ENCODE measurements at regions not wholly inside any gene's neighbourhood (a gene's known extent, or its start where the extent isn't known, plus 50 kb on each side); places are given as distances from the start of the nearest gene placed in this dataset.

GRCh38 chr3:189567766-189568420, 63.3 kb upstream of the TP63 start:
- no peak overlapping the region for H3K27ac ChIP-seq (ENCODE audit: low read depth, low read length)
- no peaks in the 10 kb centered on the region for H3K4me1 ChIP-seq (ENCODE audit: insufficient read depth, low read length)
- no peak overlapping the region for H3K4me3 Mint-ChIP-seq
- DNase-seq: no peak
- no peak overlapping the region for H3K4me3 ChIP-seq (ENCODE audit: low read length)
- H3K9me3 Mint-ChIP-seq: no peaks in the 10 kb centered on the region
- peaks cover 11 to 20% (median 19%) of the 10 kb centered on the region in 3 donors for H3K4me1 Mint-ChIP-seq
- no peak overlapping the region for H3K27ac Mint-ChIP-seq
- ChIA-PET CTCF (no interaction called here), POLR2A (no interaction called here)
- no peaks in the 10 kb centered on the region for H3K27me3 Mint-ChIP-seq
- no peaks in the 10 kb centered on the region for H3K9me3 ChIP-seq (ENCODE audit: low read length)
- no peaks in the 10 kb centered on the region for H3K27me3 ChIP-seq (ENCODE audit: insufficient read depth, low read length, poor library complexity, severe bottlenecking)
- peaks cover 0 to 4% (median 0%) of the 10 kb centered on the region in 3 donors for H3K36me3 Mint-ChIP-seq
- H3K36me3 ChIP-seq (ENCODE audit: insufficient read depth, low read length): no peaks in the 10 kb centered on the region

- Histone ChIP-seq H3K27me3 (ENCODE audit: insufficient read depth, low read length, poor library complexity, severe bottlenecking) (no peaks in the 10 kb centered on the region), H3K4me1 (ENCODE audit: insufficient read depth, low read length) (no peaks in the 10 kb centered on the region), H3K9me3 (ENCODE audit: low read length) (no peaks in the 10 kb centered on the region), H3K4me3 (ENCODE audit: low read length) (no peak overlapping the region), H3K27ac (ENCODE audit: low read depth, low read length) (no peak overlapping the region), H3K36me3 (ENCODE audit: insufficient read depth, low read length) (no peaks in the 10 kb centered on the region)
- no peaks in the 10 kb centered on the region for H3K9me3 Mint-ChIP-seq
- H3K4me3 Mint-ChIP-seq: no peak overlapping the region
- ChIA-PET CTCF (no interaction called here), POLR2A (no interaction called here)
- H3K27me3 Mint-ChIP-seq: no peaks in the 10 kb centered on the region
- H3K36me3 Mint-ChIP-seq: peaks cover 0 to 4% (median 0%) of the 10 kb centered on the region in 3 donors
- peaks cover 8 to 17% (median 15%) of the 10 kb centered on the region in 3 donors for H3K4me1 Mint-ChIP-seq
- no peak for DNase-seq
- no peak overlapping the region for H3K27ac Mint-ChIP-seq
Observed at GRCh38 chr3:189568961-189569360, 62.2 kb upstream of the TP63 start.

GRCh38 chr3:189569473-189569872, 61.7 kb upstream of the TP63 start:
- H3K9me3 ChIP-seq (ENCODE audit: low read length): no peaks in the 10 kb centered on the region
- no peaks in the 10 kb centered on the region for H3K27me3 ChIP-seq (ENCODE audit: insufficient read depth, low read length, poor library complexity, severe bottlenecking)
- no peak overlapping the region for H3K4me3 Mint-ChIP-seq
- no peaks in the 10 kb centered on the region for H3K27me3 Mint-ChIP-seq
- ChIA-PET CTCF (no interaction called here), POLR2A (no interaction called here)
- H3K9me3 Mint-ChIP-seq: no peaks in the 10 kb centered on the region
- H3K36me3 Mint-ChIP-seq: peaks cover 0 to 4% (median 0%) of the 10 kb centered on the region in 3 donors
- no peak overlapping the region for H3K4me3 ChIP-seq (ENCODE audit: low read length)
- no peaks in the 10 kb centered on the region for H3K36me3 ChIP-seq (ENCODE audit: insufficient read depth, low read length)
- H3K4me1 ChIP-seq (ENCODE audit: insufficient read depth, low read length): no peaks in the 10 kb centered on the region
- peaks cover 8 to 12% (median 10%) of the 10 kb centered on the region in 3 donors for H3K4me1 Mint-ChIP-seq
- peak overlapping the region in 1 of 8 donors; percentile 89 for H3K27ac Mint-ChIP-seq
- no peak for DNase-seq
- no peak overlapping the region for H3K27ac ChIP-seq (ENCODE audit: low read depth, low read length)

- peak overlapping the region in 2 of 7 donors; percentile 6 to 62 for H3K4me3 Mint-ChIP-seq
- Histone ChIP-seq H3K9me3 (ENCODE audit: low read length) (no peaks in the 10 kb centered on the region), H3K4me3 (ENCODE audit: low read length) (no peak overlapping the region), H3K27ac (ENCODE audit: low read depth, low read length) (no peak overlapping the region), H3K4me1 (ENCODE audit: insufficient read depth, low read length) (no peaks in the 10 kb centered on the region), H3K36me3 (ENCODE audit: insufficient read depth, low read length) (no peaks in the 10 kb centered on the region), H3K27me3 (ENCODE audit: insufficient read depth, low read length, poor library complexity, severe bottlenecking) (no peaks in the 10 kb centered on the region)
- H3K27ac Mint-ChIP-seq: peak overlapping the region in 1 of 8 donors; percentile 52
- CTCF ChIA-PET: no interaction called here
- DNase-seq: no peak
- H3K4me1 Mint-ChIP-seq: peaks cover 8 to 12% (median 10%) of the 10 kb centered on the region in 3 donors
- no peaks in the 10 kb centered on the region for H3K27me3 Mint-ChIP-seq
- H3K9me3 Mint-ChIP-seq: no peaks in the 10 kb centered on the region
- POLR2A ChIA-PET: no interaction called here
- peaks cover 0 to 4% (median 0%) of the 10 kb centered on the region in 3 donors for H3K36me3 Mint-ChIP-seq
Observed at GRCh38 chr3:189570916-189571315, 60.3 kb upstream of the TP63 start.

- H3K4me3 Mint-ChIP-seq: no peak overlapping the region
- no peaks in the 10 kb centered on the region for H3K4me1 ChIP-seq (ENCODE audit: insufficient read depth, low read length)
- no peak for DNase-seq
- ChIA-PET CTCF (no interaction called here), POLR2A (no interaction called here)
- no peak overlapping the region for H3K27ac ChIP-seq (ENCODE audit: low read depth, low read length)
- no peaks in the 10 kb centered on the region for H3K9me3 Mint-ChIP-seq
- no peaks in the 10 kb centered on the region for H3K36me3 ChIP-seq (ENCODE audit: insufficient read depth, low read length)
- no peaks in the 10 kb centered on the region for H3K27me3 ChIP-seq (ENCODE audit: insufficient read depth, low read length, poor library complexity, severe bottlenecking)
- H3K4me3 ChIP-seq (ENCODE audit: low read length): no peak overlapping the region
- H3K4me1 Mint-ChIP-seq: peaks cover 8 to 12% (median 10%) of the 10 kb centered on the region in 3 donors
- H3K9me3 ChIP-seq (ENCODE audit: low read length): no peaks in the 10 kb centered on the region
- peak overlapping the region in 1 of 8 donors; percentile 2 for H3K27ac Mint-ChIP-seq
- peaks cover 0 to 4% (median 0%) of the 10 kb centered on the region in 3 donors for H3K36me3 Mint-ChIP-seq
- no peaks in the 10 kb centered on the region for H3K27me3 Mint-ChIP-seq
Observed at GRCh38 chr3:189572249-189572648, 58.9 kb upstream of the TP63 start.

- Histone ChIP-seq H3K36me3 (ENCODE audit: insufficient read depth, low read length) (no peaks in the 10 kb centered on the region), H3K27me3 (ENCODE audit: insufficient read depth, low read length, poor library complexity, severe bottlenecking) (no peaks in the 10 kb centered on the region), H3K27ac (ENCODE audit: low read depth, low read length) (no peak overlapping the region), H3K4me3 (ENCODE audit: low read length) (no peak overlapping the region), H3K9me3 (ENCODE audit: low read length) (no peaks in the 10 kb centered on the region), H3K4me1 (ENCODE audit: insufficient read depth, low read length) (no peaks in the 10 kb centered on the region)
- no peaks in the 10 kb centered on the region for H3K9me3 Mint-ChIP-seq
- H3K4me3 Mint-ChIP-seq: no peak overlapping the region
- peaks cover 8 to 12% (median 10%) of the 10 kb centered on the region in 3 donors for H3K4me1 Mint-ChIP-seq
- H3K27ac Mint-ChIP-seq: peak overlapping the region in 1 of 8 donors; percentile 59
- ChIA-PET POLR2A (no interaction called here), CTCF (no interaction called here)
- peaks cover 0 to 4% (median 0%) of the 10 kb centered on the region in 3 donors for H3K36me3 Mint-ChIP-seq
- DNase-seq: no peak
- no peaks in the 10 kb centered on the region for H3K27me3 Mint-ChIP-seq
Observed at GRCh38 chr3:189573004-189573403, 58.2 kb upstream of the TP63 start.

GRCh38 chr3:189576486-189576885, 54.7 kb upstream of the TP63 start:
- Mint-ChIP-seq H3K4me3 (no peak overlapping the region), H3K27ac (no peak overlapping the region), H3K36me3 (peaks cover 0 to 4% (median 0%) of the 10 kb centered on the region in 3 donors), H3K9me3 (no peaks in the 10 kb centered on the region), H3K4me1 (peaks cover 0 to 4% (median 2%) of the 10 kb centered on the region in 3 donors), H3K27me3 (no peaks in the 10 kb centered on the region)
- Histone ChIP-seq H3K4me1 (ENCODE audit: insufficient read depth, low read length) (no peaks in the 10 kb centered on the region), H3K27ac (ENCODE audit: low read depth, low read length) (no peak overlapping the region), H3K4me3 (ENCODE audit: low read length) (no peak overlapping the region), H3K9me3 (ENCODE audit: low read length) (no peaks in the 10 kb centered on the region), H3K27me3 (ENCODE audit: insufficient read depth, low read length, poor library complexity, severe bottlenecking) (no peaks in the 10 kb centered on the region), H3K36me3 (ENCODE audit: insufficient read depth, low read length) (no peaks in the 10 kb centered on the region)
- no peak for DNase-seq
- ChIA-PET CTCF (no interaction called here), POLR2A (no interaction called here)

GRCh38 chr3:189577050-189577951, 53.9 kb upstream of the TP63 start:
- H3K36me3 Mint-ChIP-seq: peaks cover 0 to 4% (median 0%) of the 10 kb centered on the region in 3 donors
- H3K4me1 Mint-ChIP-seq: peaks cover 0 to 2% (median 2%) of the 10 kb centered on the region in 3 donors
- no peaks in the 10 kb centered on the region for H3K9me3 Mint-ChIP-seq
- H3K4me1 ChIP-seq (ENCODE audit: insufficient read depth, low read length): no peaks in the 10 kb centered on the region
- no peaks in the 10 kb centered on the region for H3K36me3 ChIP-seq (ENCODE audit: insufficient read depth, low read length)
- POLR2A ChIA-PET: no interaction called here
- DNase-seq: no peak
- no peak overlapping the region for H3K4me3 Mint-ChIP-seq
- CTCF ChIA-PET: no interaction called here
- H3K27me3 ChIP-seq (ENCODE audit: insufficient read depth, low read length, poor library complexity, severe bottlenecking): no peaks in the 10 kb centered on the region
- H3K27ac Mint-ChIP-seq: no peak overlapping the region
- H3K27me3 Mint-ChIP-seq: no peaks in the 10 kb centered on the region
- no peaks in the 10 kb centered on the region for H3K9me3 ChIP-seq (ENCODE audit: low read length)
- H3K4me3 ChIP-seq (ENCODE audit: low read length): no peak overlapping the region
- H3K27ac ChIP-seq (ENCODE audit: low read depth, low read length): no peak overlapping the region

Data from CD8-positive, alpha-beta memory T cell (primary cell).